ENCODE measurements at regions not wholly inside any gene's neighbourhood (a gene's known extent, or its start where the extent isn't known, plus 50 kb on each side); places are given as distances from the start of the nearest gene placed in this dataset.

DNA sequence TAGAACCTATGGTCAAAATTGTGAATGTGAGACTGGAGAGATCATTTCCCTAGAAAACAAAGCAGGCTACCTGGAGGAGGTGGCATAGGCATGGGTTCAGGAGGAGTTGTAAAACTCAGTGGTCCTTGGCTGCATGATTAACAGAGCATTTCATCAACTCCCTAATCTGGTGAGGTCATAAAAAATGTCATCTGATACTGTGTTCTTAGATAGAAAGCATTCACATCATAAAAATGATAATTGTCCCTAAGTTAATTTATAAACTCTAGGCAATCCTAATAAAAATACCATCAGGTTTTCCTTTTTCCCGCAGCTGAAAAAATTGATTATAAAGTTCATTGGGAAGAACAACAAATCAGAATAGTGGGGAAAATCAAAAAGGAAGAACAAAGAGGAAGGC, 60.6 kb upstream of the GALNT10 start:
- no peak for TF ChIP-seq CTCF (IDR thresholded peaks at IDR 0.05)
- TF ChIP-seq EZH2 (IDR thresholded peaks at IDR 0.05; ENCODE audit: borderline replicate concordance, insufficient read depth, low read depth, low read length, poor library complexity, severe bottlenecking), result no peak

Measured in B cell (primary cell).